22Rv1 (cell line): ENCODE measurements at regions not wholly inside any gene's neighbourhood (a gene's known extent, or its start where the extent isn't known, plus 50 kb on each side); places are given as distances from the start of the nearest gene placed in this dataset.

Experiments
- ZFX ChIP-seq: fragments of 450-650 bp; IDR thresholded peaks from 2 replicates; pipeline ENCODE4 v1.6.1; 2017; ENCODE audit warnings: antibody characterized with exemption, borderline replicate concordance
- TF ChIP-seq, protein P1 (sequence below): fragments of 450-650 bp; IDR thresholded peaks from 2 replicates; pipeline ENCODE4 v1.5.1; 2017; ENCODE audit warnings: mild to moderate bottlenecking

- TF ChIP-seq, protein P1, sequence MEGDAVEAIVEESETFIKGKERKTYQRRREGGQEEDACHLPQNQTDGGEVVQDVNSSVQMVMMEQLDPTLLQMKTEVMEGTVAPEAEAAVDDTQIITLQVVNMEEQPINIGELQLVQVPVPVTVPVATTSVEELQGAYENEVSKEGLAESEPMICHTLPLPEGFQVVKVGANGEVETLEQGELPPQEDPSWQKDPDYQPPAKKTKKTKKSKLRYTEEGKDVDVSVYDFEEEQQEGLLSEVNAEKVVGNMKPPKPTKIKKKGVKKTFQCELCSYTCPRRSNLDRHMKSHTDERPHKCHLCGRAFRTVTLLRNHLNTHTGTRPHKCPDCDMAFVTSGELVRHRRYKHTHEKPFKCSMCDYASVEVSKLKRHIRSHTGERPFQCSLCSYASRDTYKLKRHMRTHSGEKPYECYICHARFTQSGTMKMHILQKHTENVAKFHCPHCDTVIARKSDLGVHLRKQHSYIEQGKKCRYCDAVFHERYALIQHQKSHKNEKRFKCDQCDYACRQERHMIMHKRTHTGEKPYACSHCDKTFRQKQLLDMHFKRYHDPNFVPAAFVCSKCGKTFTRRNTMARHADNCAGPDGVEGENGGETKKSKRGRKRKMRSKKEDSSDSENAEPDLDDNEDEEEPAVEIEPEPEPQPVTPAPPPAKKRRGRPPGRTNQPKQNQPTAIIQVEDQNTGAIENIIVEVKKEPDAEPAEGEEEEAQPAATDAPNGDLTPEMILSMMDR: no peak
- no peak for TF ChIP-seq ZFX
Observed at GRCh38 chr15:70243686-70244540, 146.2 kb upstream of the TLE3 start.
